HEK293 (cell line): ENCODE measurements at regions not wholly inside any gene's neighbourhood (a gene's known extent, or its start where the extent isn't known, plus 50 kb on each side); places are given as distances from the start of the nearest gene placed in this dataset.

ENCODE experiments used
- CTCF ChIP-seq: fragments of 450-650 bp; formaldehyde crosslinking; IDR thresholded peaks from 2 replicates; pipeline ENCODE4 v1.5.1; 2016; ENCODE audit warnings: missing biosample characterization, missing genetic modification characterization
- REST ChIP-seq: fragments of 450-650 bp; formaldehyde crosslinking; IDR thresholded peaks from 2 replicates; pipeline ENCODE4 v1.5.1; 2016; ENCODE audit warnings: missing biosample characterization, missing genetic modification characterization
- ZBTB7A ChIP-seq: fragments of 450-650 bp; formaldehyde crosslinking; IDR thresholded peaks from 2 replicates; pipeline ENCODE4 v1.5.1; 2016; ENCODE audit warnings: low read depth, missing biosample characterization, missing genetic modification characterization
- ZNF274 ChIP-seq, 2 experiments: fragments of 200-500 bp in 1 of 2; fragments of 450-650 bp in 1 of 2; sonication (Bioruptor generic) in 1 of 2; formaldehyde crosslinking in 1 of 2; IDR thresholded peaks; 2 replicates each; pipeline versions ENCODE4 v1.5.1 to v1.6.1; 2014 to 2016; ENCODE audit warnings: borderline replicate concordance in 1 of 2, inconsistent platforms in 1 of 2, low read length in 1 of 2, missing biosample characterization in 1 of 2, missing genetic modification characterization in 1 of 2
- ZNF76 ChIP-seq: fragments of 450-650 bp; formaldehyde crosslinking; IDR thresholded peaks from 2 replicates; pipeline ENCODE4; 2016; ENCODE audit warnings: low read depth, missing biosample characterization, missing genetic modification characterization, borderline replicate concordance

GRCh38 chr3:68062926-68063325 lies 408.5 kb upstream of the SUCLG2 start:
- no peak for TF ChIP-seq CTCF (tag by site-specific recombination)
- no peak for TF ChIP-seq ZBTB7A (tag by site-specific recombination)
- no peak for TF ChIP-seq ZNF76 (tag by site-specific recombination)
- TF ChIP-seq ZNF274 (IDR thresholded peaks at IDR 0.05; ENCODE audit: low read length): no peak
- TF ChIP-seq ZNF274 (tag by site-specific recombination; IDR thresholded peaks at IDR 0.05; ENCODE audit: borderline replicate concordance): no peak
- no peak for TF ChIP-seq REST (tag by site-specific recombination)
